ENCODE measurements at regions not wholly inside any gene's neighbourhood (a gene's known extent, or its start where the extent isn't known, plus 50 kb on each side); places are given as distances from the start of the nearest gene placed in this dataset.
A peak's percentile ranks its signal among the peaks of the same experiment; 100 is the strongest.

- TF ChIP-seq, protein P1, sequence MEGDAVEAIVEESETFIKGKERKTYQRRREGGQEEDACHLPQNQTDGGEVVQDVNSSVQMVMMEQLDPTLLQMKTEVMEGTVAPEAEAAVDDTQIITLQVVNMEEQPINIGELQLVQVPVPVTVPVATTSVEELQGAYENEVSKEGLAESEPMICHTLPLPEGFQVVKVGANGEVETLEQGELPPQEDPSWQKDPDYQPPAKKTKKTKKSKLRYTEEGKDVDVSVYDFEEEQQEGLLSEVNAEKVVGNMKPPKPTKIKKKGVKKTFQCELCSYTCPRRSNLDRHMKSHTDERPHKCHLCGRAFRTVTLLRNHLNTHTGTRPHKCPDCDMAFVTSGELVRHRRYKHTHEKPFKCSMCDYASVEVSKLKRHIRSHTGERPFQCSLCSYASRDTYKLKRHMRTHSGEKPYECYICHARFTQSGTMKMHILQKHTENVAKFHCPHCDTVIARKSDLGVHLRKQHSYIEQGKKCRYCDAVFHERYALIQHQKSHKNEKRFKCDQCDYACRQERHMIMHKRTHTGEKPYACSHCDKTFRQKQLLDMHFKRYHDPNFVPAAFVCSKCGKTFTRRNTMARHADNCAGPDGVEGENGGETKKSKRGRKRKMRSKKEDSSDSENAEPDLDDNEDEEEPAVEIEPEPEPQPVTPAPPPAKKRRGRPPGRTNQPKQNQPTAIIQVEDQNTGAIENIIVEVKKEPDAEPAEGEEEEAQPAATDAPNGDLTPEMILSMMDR (IDR thresholded peaks at IDR 0.05), result no peak
- ATAC-seq (ENCODE audit: insufficient number of reproducible peaks, low FRiP score, low read depth), result no peak
- no peak for DNase-seq (ENCODE audit: low spot score)
- Histone ChIP-seq H3K4me1 (ENCODE audit: control insufficient read depth in 1 of 2, low read depth in 2 of 2) (no peaks in the 10 kb centered on the region), H3K27ac (no peak overlapping the region), H3K4me3 (no peak overlapping the region), H3K9me3 (no peaks in the 10 kb centered on the region), H3K27me3 (replicated peaks; ENCODE audit: insufficient read depth) (no peaks in the 10 kb centered on the region), H3K36me3 (no peaks in the 10 kb centered on the region)
Observed at GRCh38 chr7:10874666-10875065, 99.0 kb upstream of the PHF14 start.

DNA sequence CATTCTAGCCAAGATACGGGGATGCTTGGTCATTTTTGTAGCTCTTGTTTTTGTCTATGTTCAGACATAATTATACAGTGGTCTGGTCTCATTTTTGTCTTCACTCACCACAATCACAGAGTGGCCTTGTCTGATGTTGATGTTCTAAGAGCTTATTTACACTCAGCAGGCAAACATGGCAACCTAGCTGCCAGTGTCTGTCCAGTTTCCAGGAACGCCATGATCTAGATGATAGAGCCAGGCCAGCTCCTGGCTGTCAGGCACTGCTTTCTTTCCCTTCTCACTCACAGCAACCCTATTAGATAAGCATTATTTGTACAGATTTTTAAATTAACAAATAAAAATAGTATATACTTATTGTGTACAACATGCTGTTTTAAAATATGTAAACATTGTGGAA, 98.6 kb upstream of the PHF14 start:
- Histone ChIP-seq H3K4me3 (no peak overlapping the region), H3K36me3 (no peaks in the 10 kb centered on the region), H3K27me3 (replicated peaks; ENCODE audit: insufficient read depth) (no peaks in the 10 kb centered on the region), H3K27ac (no peak overlapping the region), H3K4me1 (ENCODE audit: control insufficient read depth in 1 of 2, low read depth in 2 of 2) (no peaks in the 10 kb centered on the region), H3K9me3 (no peaks in the 10 kb centered on the region)
- DNase-seq (ENCODE audit: low spot score) (no peak), ATAC-seq (ENCODE audit: insufficient number of reproducible peaks, low FRiP score, low read depth) (no peak)
- TF ChIP-seq, protein P1 (IDR thresholded peaks at IDR 0.05), result no peak

- Histone ChIP-seq H3K36me3 (no peaks in the 10 kb centered on the region), H3K4me3 (no peak overlapping the region), H3K27me3 (replicated peaks; ENCODE audit: insufficient read depth) (no peaks in the 10 kb centered on the region), H3K27ac (no peak overlapping the region), H3K9me3 (no peaks in the 10 kb centered on the region), H3K4me1 (ENCODE audit: control insufficient read depth in 1 of 2, low read depth in 2 of 2) (no peaks in the 10 kb centered on the region)
- ATAC-seq (ENCODE audit: insufficient number of reproducible peaks, low FRiP score, low read depth) (no peak), DNase-seq (ENCODE audit: low spot score) (no peak)
- TF ChIP-seq, protein P1 (IDR thresholded peaks at IDR 0.05), result no peak
Observed at GRCh38 chr7:10888861-10889260, 84.8 kb upstream of the PHF14 start.

DNA sequence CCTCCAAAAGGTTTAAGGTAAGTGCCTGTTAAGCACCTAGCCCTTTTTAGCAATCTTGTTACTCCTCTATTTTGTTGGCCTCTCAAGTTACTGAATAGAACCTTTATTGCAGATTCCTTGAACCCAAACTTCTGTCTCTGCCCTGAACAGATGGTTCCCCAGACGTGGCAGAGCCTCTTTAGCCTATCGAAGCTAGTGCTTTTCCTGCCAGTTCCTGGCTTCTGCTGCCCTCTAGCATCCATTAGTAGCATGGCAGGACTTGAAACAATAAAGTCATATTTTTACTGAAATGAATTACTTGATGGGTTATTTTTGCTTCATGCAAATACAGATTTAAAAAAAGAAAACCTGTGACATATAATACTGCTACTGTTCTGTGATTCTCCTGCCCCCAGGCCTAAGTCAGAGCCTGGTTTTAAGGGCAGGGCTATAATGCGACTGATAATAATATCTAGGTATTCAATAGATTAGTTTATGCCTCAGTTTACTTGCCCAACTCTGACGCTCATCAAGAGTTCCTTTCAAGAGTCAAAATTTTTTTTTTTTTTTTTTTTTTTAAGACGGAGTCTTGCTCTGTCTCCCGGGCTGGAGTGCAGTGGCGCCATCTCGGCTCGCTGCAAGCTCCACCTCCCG, 84.3 kb upstream of the PHF14 start:
- H3K27me3 ChIP-seq (replicated peaks; ENCODE audit: insufficient read depth), result no peaks in the 10 kb centered on the region
- no peak overlapping the region for H3K4me3 ChIP-seq
- ATAC-seq (ENCODE audit: insufficient number of reproducible peaks, low FRiP score, low read depth) (no peak), DNase-seq (ENCODE audit: low spot score) (no peak)
- no peaks in the 10 kb centered on the region for H3K36me3 ChIP-seq
- no peak overlapping the region for H3K27ac ChIP-seq
- H3K4me1 ChIP-seq (ENCODE audit: control insufficient read depth in 1 of 2, low read depth in 2 of 2), result no peaks in the 10 kb centered on the region
- TF ChIP-seq, protein P1 (IDR thresholded peaks at IDR 0.05), result peak; percentile 47
- H3K9me3 ChIP-seq, result no peaks in the 10 kb centered on the region

GRCh38 chr7:10908600-10908999, 65.1 kb upstream of the PHF14 start:
- TF ChIP-seq, protein P1 (IDR thresholded peaks at IDR 0.05), result no peak
- no peak for DNase-seq (ENCODE audit: low spot score)
- ATAC-seq (ENCODE audit: insufficient number of reproducible peaks, low FRiP score, low read depth), result no peak

More at GRCh38 chr7:10908600-10908999, 65.1 kb upstream of the PHF14 start:
- H3K9me3 ChIP-seq, result no peaks in the 10 kb centered on the region
- H3K27me3 ChIP-seq (replicated peaks; ENCODE audit: insufficient read depth), result no peaks in the 10 kb centered on the region
- no peak overlapping the region for H3K4me3 ChIP-seq
- no peaks in the 10 kb centered on the region for H3K4me1 ChIP-seq (ENCODE audit: control insufficient read depth in 1 of 2, low read depth in 2 of 2)
- no peaks in the 10 kb centered on the region for H3K36me3 ChIP-seq
- H3K27ac ChIP-seq, result no peak overlapping the region

Data from thoracic aorta (tissue), 2 donors.